Lung (tissue), 11 donors: ENCODE measurements at regions not wholly inside any gene's neighbourhood (a gene's known extent, or its start where the extent isn't known, plus 50 kb on each side); places are given as distances from the start of the nearest gene placed in this dataset.
A peak's percentile ranks its signal among the peaks of the same experiment; 100 is the strongest.

ENCODE experiments used
- ATAC-seq: fragments of 200-7000 bp; cut with Tn5 transposase; one replicate; pipeline ENCODE4 v1.9.1; 2020; ENCODE audit warnings: moderate number of reproducible peaks; ENCODE audit not compliant: insufficient read depth, low FRiP score
- DNase-seq, 3 donors: peaks; one replicate each; pipeline ENCODE4 v3.0.0-alpha.2; 2013 to 2017
- H3K27ac ChIP-seq, 2 donors: one replicate each; pipeline ENCODE4 v1.5.1; 2013; ENCODE audit warnings: mild to moderate bottlenecking in 2 of 2, moderate library complexity in 2 of 2, control low read depth in 1 of 2, inconsistent platforms in 1 of 2, low read depth in 1 of 2, low read length in 1 of 2
- H3K27me3 ChIP-seq, 3 donors: one replicate each; pipeline ENCODE4 v1.5.1; 2013; ENCODE audit warnings: low read length in 2 of 3; ENCODE audit not compliant: control insufficient read depth in 3 of 3, insufficient read depth in 3 of 3
- H3K36me3 ChIP-seq, 4 donors: one replicate each; pipeline ENCODE4 v1.5.1; 2013; ENCODE audit warnings: low read length in 4 of 4, mild to moderate bottlenecking in 1 of 4, moderate library complexity in 1 of 4; ENCODE audit not compliant: control insufficient read depth in 4 of 4, insufficient read depth in 4 of 4
- H3K4me1 ChIP-seq, 5 donors: one replicate each; pipeline ENCODE4 v1.5.1; 2013; ENCODE audit warnings: low read length in 5 of 5, mild to moderate bottlenecking in 2 of 5, moderate library complexity in 1 of 5; ENCODE audit not compliant: control insufficient read depth in 5 of 5, insufficient read depth in 5 of 5
- H3K4me3 ChIP-seq: one replicate; pipeline ENCODE4 v1.5.1; 2013; ENCODE audit warnings: mild to moderate bottlenecking, control low read depth, moderate library complexity
- H3K9ac ChIP-seq, 2 donors: one replicate each; pipeline ENCODE4 v1.5.1; 2013; ENCODE audit warnings: low read length in 2 of 2, control low read depth in 1 of 2; ENCODE audit not compliant: insufficient read depth in 1 of 2
- H3K9me3 ChIP-seq, 4 donors: one replicate each; pipeline ENCODE4 v1.5.1; 2013; ENCODE audit warnings: low read length in 3 of 4, mild to moderate bottlenecking in 1 of 4, moderate library complexity in 1 of 4; ENCODE audit not compliant: control insufficient read depth in 4 of 4, insufficient read depth in 3 of 4
- CTCF ChIP-seq: IDR thresholded peaks from 2 replicates; pipeline ENCODE4 v1.5.1; 2012; ENCODE audit warnings: mild to moderate bottlenecking; ENCODE audit errors: control extremely low read depth, extremely low read depth
- WGBS, 2 donors: extraction: QIAGEN DNeasy Blood & Tissue Kit; methylation state at CpG; one replicate each; pipeline ENCODE4 v1.1.7; 2013; 5-methylcytosine and 5-hydroxymethylcytosine counted together
- donor health status: control.
- donor health status: control.
- donor health status: Bipolar disorder and iron deficiency.
- donor health status: healthy.
- donor health status: DM: yes; HTN: yes; CAD: no.

DNA sequence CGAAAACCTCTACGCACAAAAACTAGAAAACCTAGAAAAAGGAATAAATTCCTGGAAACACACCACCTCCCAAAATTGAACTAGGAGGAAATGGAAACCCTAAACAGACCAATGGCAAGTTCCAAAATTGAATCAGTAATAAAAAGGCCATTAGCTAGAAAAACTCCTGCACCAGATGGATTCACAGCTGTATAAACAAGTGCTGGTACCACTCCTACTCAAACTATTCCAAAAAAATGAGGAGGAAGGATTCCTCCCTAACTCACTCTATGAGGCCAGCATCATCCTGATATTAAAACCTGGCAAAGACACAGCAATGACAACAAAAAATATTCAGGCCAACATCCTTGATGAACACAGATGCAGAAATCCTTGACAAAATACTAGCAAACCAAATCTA lies 228.2 kb downstream of the CHRM2 start:
- Histone ChIP-seq H3K9me3 (peaks cover 0 to 3% (median under 1%) of the 10 kb centered on the region in 4 donors), H3K4me1 (no peaks in the 10 kb centered on the region), H3K27me3 (no peaks in the 10 kb centered on the region), H3K36me3 (no peaks in the 10 kb centered on the region), H3K9ac (no peak overlapping the region), H3K4me3 (no peak overlapping the region), H3K27ac (no peak overlapping the region)
- no peak for ATAC-seq
- WGBS, 2 donors = 97 to 98% methylated on average over 2 of the region's 2 CpGs
- no peak for DNase-seq
- no peak for TF ChIP-seq CTCF

DNA sequence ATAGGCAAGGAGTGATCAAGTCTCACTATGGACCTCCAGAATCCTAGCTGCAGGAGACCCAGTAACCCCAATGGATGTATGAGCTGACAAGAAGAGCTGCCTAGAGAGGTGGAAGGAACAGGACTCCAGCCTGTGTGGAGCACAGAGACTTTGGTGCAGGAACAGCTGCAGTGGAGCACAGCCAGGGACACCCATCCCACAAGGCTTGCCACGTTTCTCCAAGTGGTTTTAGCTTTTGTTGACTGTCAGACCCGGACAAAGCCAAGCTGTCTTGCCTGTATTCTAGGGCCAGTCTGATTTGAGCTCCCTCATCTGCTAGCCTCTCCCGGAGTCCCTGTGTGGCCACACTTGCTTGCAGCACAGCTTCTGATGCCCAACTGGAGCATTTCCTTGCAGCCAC lies 224.7 kb downstream of the CHRM2 start:
- no peak overlapping the region for H3K4me3 ChIP-seq
- no peak overlapping the region for H3K27ac ChIP-seq
- no peak for TF ChIP-seq CTCF
- ATAC-seq = no peak
- no peak for DNase-seq
- 80 to 90% methylated on average over 3 of the region's 3 CpGs for WGBS, 2 donors
- H3K36me3 ChIP-seq = no peaks in the 10 kb centered on the region
- no peaks in the 10 kb centered on the region for H3K4me1 ChIP-seq
- peaks cover 0 to 3% (median under 1%) of the 10 kb centered on the region in 4 donors for H3K9me3 ChIP-seq
- no peaks in the 10 kb centered on the region for H3K27me3 ChIP-seq
- H3K9ac ChIP-seq = no peak overlapping the region

GRCh38 chr7:137091396-137091795 lies 222.9 kb downstream of the CHRM2 start:
- DNase-seq (peak; percentile 22 to 46 (median 33)), ATAC-seq (no peak)
- H3K4me1 ChIP-seq = no peaks in the 10 kb centered on the region
- H3K36me3 ChIP-seq = no peaks in the 10 kb centered on the region
- 41 to 48% methylated on average over 2 of the region's 2 CpGs for WGBS, 2 donors
- H3K9ac ChIP-seq = no peak overlapping the region
- H3K4me3 ChIP-seq = no peak overlapping the region
- no peak overlapping the region for H3K27ac ChIP-seq
- TF ChIP-seq CTCF = no peak
- no peaks in the 10 kb centered on the region for H3K27me3 ChIP-seq
- peaks cover 0 to 3% (median under 1%) of the 10 kb centered on the region in 4 donors for H3K9me3 ChIP-seq

- DNase-seq (peak in 1 of 3 donors; percentile 6), ATAC-seq (no peak)
- H3K9me3 ChIP-seq = no peaks in the 10 kb centered on the region
- no peak overlapping the region for H3K9ac ChIP-seq
- H3K36me3 ChIP-seq = no peaks in the 10 kb centered on the region
- H3K4me3 ChIP-seq = no peak overlapping the region
- H3K4me1 ChIP-seq = peaks cover 0 to 4% (median 0%) of the 10 kb centered on the region in 5 donors
- H3K27ac ChIP-seq = no peak overlapping the region
- 77 to 91% methylated on average over 3 of the region's 3 CpGs for WGBS, 2 donors
- H3K27me3 ChIP-seq = no peaks in the 10 kb centered on the region
- no peak for TF ChIP-seq CTCF
These were observed 218.4 kb downstream of the CHRM2 start for GRCh38 chr7:137086896-137087295.
